ENCODE measurements at regions not wholly inside any gene's neighbourhood (a gene's known extent, or its start where the extent isn't known, plus 50 kb on each side); places are given as distances from the start of the nearest gene placed in this dataset.

GRCh38 chr2:188003800-188004199 is 287.9 kb upstream of the GULP1 start:
- no peak for DNase-seq (ENCODE audit: low read depth in 1 of 2, low spot score in 2 of 2)
- H2BK20ac ChIP-seq (ENCODE audit: low read length): no peak overlapping the region
- POLR2A ChIA-PET (ENCODE audit: partially characterized antibody): no interaction called here
- CTCF ChIA-PET (ENCODE audit: partially characterized antibody): no interaction called here
- H3K27ac ChIP-seq (ENCODE audit: low read depth, low read length): no peak overlapping the region
- no peak overlapping the region for H2AFZ ChIP-seq (ENCODE audit: low read length)
- peaks cover 0 to 6% (median 0%) of the 10 kb centered on the region in 4 experiments; a peak in 1 of 7 replicates for H3K4me1 ChIP-seq (replicated peaks in 1 of 4; ENCODE audit: control insufficient read depth in 3 of 4, insufficient read depth in 4 of 4, low read length in 3 of 4)
- H3K36me3 ChIP-seq (ENCODE audit: control insufficient read depth in 2 of 4, insufficient read depth in 4 of 4, low read length in 3 of 4): no peaks in the 10 kb centered on the region
- no peaks in the 10 kb centered on the region for H3K79me1 ChIP-seq (ENCODE audit: low read depth, low read length)
- 48% methylated on average over 2 of the region's 2 CpGs; no CpG with 5 or more reads in 1 of the 2 experiments for WGBS, 2 experiments (ENCODE audit: extremely low coverage in 1 of 2, insufficient coverage in 1 of 2, insufficient read length in 1 of 2, insufficient replicate concordance in 2 of 2, low coverage in 1 of 2, low lambda C conversion rate in 2 of 2, missing lambda C conversion rate in 1 of 2)
- no peak overlapping the region for H4K91ac ChIP-seq (replicated peaks; ENCODE audit: insufficient read length, low read length)
- no peak for TF ChIP-seq SP2 (IDR thresholded peaks at IDR 0.05; ENCODE audit: low read length)
- no peak for TF ChIP-seq ASH2L (IDR thresholded peaks at IDR 0.05; ENCODE audit: low read length)
- no peak for TF ChIP-seq SAP30 (IDR thresholded peaks at IDR 0.05; ENCODE audit: insufficient read depth, insufficient replicate concordance, low read length)
- H3K14ac ChIP-seq (ENCODE audit: insufficient read length): no peak overlapping the region
- no peak overlapping the region for H3K56ac ChIP-seq (replicated peaks; ENCODE audit: insufficient read length, low read depth, low read length)
- H3K79me2 ChIP-seq (ENCODE audit: control insufficient read depth in 1 of 2, insufficient read depth in 2 of 2, low read length in 2 of 2): no peaks in the 10 kb centered on the region
- no peaks in the 10 kb centered on the region for H3K23me2 ChIP-seq (ENCODE audit: low read depth, low read length)
- H3K4ac ChIP-seq (replicated peaks; ENCODE audit: insufficient read length, low read depth, low read length): no peak overlapping the region
- H4K8ac ChIP-seq (ENCODE audit: extremely low read depth, insufficient read depth, low read length): no peak overlapping the region
- no peak overlapping the region for H2BK15ac ChIP-seq (ENCODE audit: low read length)
- no peak overlapping the region for H2BK5ac ChIP-seq (ENCODE audit: low read depth, low read length)
- no peak overlapping the region for H3K23ac ChIP-seq (ENCODE audit: insufficient read length)
- no peaks in the 10 kb centered on the region for H3K27me3 ChIP-seq (replicated peaks in 1 of 4; ENCODE audit: control insufficient read depth in 3 of 4, extremely low read depth in 1 of 4, insufficient read depth in 3 of 4, low read length in 3 of 4)
- no peak for FAIRE-seq
- H2BK120ac ChIP-seq (replicated peaks; ENCODE audit: low read depth, low read length): no peak overlapping the region
- H3K4me2 ChIP-seq (ENCODE audit: insufficient read depth in 1 of 2, low read depth in 2 of 2, low read length in 2 of 2): no peak overlapping the region
- no peak overlapping the region for H2AK5ac ChIP-seq (ENCODE audit: low read depth, low read length)
- H3K9me3 ChIP-seq (ENCODE audit: insufficient read depth in 2 of 2, low read depth in 1 of 2, low read length in 1 of 2): no peaks in the 10 kb centered on the region
- no peak overlapping the region for H3K4me3 ChIP-seq (ENCODE audit: extremely low read depth in 1 of 4, insufficient read depth in 2 of 4, low read depth in 3 of 4, low read length in 4 of 4)
- H4K20me1 ChIP-seq (replicated peaks in 1 of 2; ENCODE audit: control insufficient read depth in 1 of 2, insufficient read depth in 2 of 2, low read length in 2 of 2): no peaks in the 10 kb centered on the region
- no peak overlapping the region for H2BK12ac ChIP-seq (ENCODE audit: low read depth, low read length)
- no peak overlapping the region for H3K18ac ChIP-seq (ENCODE audit: extremely low read depth, low read length)
- H4K5ac ChIP-seq (ENCODE audit: insufficient read length, low read depth, low read length): no peak overlapping the region
- no peak overlapping the region for H3K9ac ChIP-seq (replicated peaks in 1 of 4; ENCODE audit: extremely low read depth in 1 of 4, low read depth in 3 of 4, low read length in 3 of 4)

All from H1 (cell line).